Activated CD4-positive, alpha-beta T cell treated with anti-CD3 and anti-CD28 coated beads, Interleukin-2, amount 50 U/mL, for 4 hours (primary cell): ENCODE measurements at regions not wholly inside any gene's neighbourhood (a gene's known extent, or its start where the extent isn't known, plus 50 kb on each side); places are given as distances from the start of the nearest gene placed in this dataset.

Source experiments
- DNase-seq, 2 experiments: peaks; one replicate each; pipeline ENCODE4 v3.0.0-alpha.2; 2020

DNA sequence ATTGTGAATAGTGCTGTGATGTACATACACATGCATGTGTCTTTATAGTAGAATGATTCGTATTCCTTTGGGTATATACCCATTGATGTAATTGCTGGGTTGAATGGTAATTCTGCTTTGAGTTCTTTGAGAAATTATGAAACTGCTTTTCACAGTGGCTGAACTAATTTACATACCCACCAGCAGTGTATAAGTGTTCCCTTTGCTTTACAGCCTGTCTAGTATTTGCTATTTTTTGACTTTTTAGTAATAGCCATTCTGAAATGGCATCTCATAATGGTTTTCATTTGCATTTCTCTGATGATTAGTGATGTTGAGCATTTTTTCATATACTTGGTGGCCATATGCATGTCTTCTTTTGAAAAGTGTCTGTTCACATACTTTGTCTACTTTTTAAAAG, 54.5 kb upstream of the FAM78B start:
- DNase-seq, result no peak

- DNase-seq, result no peak
Observed at GRCh38 chr1:166233750-166234366, 67.1 kb upstream of the FAM78B start.

DNA sequence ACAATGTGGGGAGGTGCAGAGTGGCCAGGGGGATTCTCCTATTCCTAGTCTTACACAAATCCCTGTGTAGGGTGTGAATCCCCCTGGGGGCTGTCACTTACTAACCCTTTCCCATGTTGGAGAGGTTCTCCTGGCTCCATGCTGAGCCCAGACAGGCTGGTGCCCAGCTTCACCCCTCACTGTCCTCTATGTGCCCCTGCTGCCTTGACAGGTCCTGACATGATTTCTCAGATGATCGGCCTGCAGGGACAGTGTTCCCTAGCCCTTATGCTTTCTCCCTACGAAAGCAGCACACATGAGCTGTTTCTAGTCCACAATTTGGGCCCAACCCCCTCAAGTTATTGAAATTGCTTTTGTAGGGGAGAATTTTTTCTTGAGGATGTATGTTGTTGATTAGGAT, 68.9 kb upstream of the FAM78B start:
- no peak for DNase-seq

GRCh38 chr1:166237675-166238074, 70.9 kb upstream of the FAM78B start:
- no peak for DNase-seq

DNA sequence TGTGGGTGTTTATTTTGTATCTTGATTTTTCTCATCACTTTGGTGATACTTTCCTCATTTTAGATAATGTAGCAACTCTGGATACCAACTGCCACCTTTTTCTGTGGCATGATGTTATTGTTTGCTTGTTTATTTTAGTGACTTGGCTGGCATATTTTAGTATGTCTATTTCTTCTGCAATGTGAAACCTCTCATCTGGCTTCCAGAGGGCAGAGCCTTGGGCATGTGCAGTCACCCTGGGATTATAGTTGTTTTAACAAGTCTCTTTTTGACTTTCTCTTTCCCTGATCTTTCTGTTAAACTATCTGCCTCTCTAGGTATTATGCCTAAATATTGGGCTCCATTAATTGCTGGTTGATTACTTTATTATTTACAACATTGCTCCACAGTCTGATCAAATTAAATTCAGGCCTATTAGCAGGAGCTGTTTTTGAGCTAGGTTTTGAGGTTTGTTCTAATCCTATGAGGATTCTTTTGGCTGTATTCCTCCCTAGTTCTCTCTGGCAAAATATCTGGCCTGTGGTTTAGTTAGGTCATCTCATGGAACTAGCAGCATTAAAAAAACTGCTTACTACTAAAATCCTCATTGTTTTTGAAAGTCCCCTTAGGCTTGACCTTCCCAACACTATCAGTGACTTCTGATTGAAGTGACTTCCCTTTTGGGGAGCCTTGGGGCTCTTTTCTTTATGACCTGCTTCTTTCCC, 86.4 kb upstream of the FAM78B start:
- no peak for DNase-seq

GRCh38 chr1:166258017-166258416, 91.2 kb upstream of the FAM78B start:
- no peak for DNase-seq

- no peak for DNase-seq
Observed at GRCh38 chr1:166261511-166261910, 94.7 kb upstream of the FAM78B start.

DNA sequence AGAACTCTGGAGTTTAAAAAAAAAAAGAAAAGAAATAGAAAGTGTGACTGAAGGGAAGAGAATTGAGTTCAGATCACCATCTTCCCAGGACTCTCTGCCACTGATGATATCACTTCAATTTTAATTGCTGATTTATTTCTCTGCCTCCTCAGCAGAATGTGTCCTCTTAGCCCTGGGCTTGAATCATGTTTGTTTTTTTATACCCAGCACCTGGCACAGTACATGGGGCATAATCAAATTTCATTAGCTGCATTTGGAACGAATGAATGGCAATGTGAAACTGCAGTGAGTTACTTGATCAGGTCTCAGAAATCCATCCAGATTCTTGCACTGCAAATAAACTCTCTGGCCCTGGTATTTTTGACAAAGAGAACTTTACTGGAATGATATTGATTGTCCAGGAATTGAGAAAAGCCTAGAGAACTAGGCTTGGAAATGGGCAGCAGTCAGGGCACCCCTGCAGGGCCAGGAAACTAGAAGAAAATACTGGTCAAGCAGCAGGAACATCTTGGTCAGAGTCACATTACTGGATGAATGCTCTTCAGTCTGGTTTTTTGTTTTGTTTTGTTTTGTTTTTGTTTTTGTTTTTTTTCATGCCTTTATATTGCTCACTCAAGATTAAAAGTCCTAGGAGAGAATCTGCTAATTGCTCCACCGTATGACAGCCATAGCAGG, 103.8 kb upstream of the FAM78B start:
- no peak for DNase-seq

- no peak for DNase-seq
Observed at GRCh38 chr1:166271151-166271538, 104.3 kb upstream of the FAM78B start.

GRCh38 chr1:166272155-166272554, 105.4 kb upstream of the FAM78B start:
- DNase-seq, result no peak

DNA sequence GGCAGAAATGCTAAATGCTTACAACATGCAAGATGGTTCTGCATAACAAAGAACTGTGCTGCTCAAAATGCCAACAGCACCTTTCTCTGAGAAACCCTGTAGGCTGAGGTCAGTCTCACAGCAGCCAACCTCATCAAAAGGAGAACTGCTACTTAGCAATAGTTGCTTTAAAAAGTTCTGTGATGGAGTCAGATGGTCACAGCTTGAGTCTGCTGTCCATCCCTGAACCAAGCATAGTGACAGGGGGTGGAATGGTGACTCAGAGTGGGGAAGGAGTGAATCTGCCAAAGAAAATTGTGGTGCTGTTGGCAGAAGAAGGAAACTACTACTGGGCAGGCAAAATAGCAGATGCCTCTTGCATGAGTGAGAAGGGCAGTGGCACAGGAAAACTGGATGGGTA, 106.0 kb upstream of the FAM78B start:
- no peak for DNase-seq

- DNase-seq, result no peak
Observed at GRCh38 chr1:166273618-166274017, 106.8 kb upstream of the FAM78B start.

- no peak for DNase-seq
Observed at GRCh38 chr1:166282391-166283137, 115.8 kb upstream of the FAM78B start.

- DNase-seq, result no peak
Observed at GRCh38 chr1:166283190-166283589, 116.4 kb upstream of the FAM78B start.

- DNase-seq, result no peak
Observed at GRCh38 chr1:166283600-166283999, 116.8 kb upstream of the FAM78B start.

DNA sequence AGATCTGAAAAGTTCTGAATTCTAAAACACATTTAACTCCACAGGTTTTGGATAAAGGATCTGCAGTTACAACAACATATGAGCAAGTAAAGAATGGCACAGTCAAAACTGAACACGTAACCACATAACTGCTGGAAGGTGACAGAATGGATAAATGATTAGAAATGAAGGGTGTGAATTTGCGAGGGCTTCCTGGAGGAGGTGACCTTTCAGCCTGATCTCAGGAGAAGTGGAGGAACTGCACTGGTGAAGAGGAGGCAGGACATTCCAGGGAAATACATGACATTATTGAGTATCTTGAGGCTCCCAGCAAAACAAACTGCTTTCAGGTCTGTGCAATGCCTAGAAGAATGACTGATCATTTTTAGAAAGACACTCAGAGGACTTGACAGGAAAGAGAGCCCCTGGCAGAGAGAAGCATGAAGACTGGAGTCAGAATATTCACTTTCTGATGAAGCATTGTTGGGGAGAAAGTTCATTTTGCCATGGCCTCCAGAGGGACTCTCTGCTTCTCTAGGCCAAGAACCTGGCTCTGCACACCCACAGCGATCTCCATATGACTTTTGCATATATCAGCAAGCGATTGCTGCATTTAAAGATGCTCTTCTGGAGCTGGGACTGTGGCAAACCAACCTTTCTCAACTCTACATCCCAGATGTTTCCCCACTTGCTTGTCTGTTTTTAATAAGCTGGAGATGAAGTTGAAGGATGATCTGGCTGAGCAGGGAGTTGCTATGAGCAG, 122.7 kb upstream of the FAM78B start:
- no peak for DNase-seq

- DNase-seq, result no peak
Observed at GRCh38 chr1:166295656-166296055, 128.9 kb upstream of the FAM78B start.

DNA sequence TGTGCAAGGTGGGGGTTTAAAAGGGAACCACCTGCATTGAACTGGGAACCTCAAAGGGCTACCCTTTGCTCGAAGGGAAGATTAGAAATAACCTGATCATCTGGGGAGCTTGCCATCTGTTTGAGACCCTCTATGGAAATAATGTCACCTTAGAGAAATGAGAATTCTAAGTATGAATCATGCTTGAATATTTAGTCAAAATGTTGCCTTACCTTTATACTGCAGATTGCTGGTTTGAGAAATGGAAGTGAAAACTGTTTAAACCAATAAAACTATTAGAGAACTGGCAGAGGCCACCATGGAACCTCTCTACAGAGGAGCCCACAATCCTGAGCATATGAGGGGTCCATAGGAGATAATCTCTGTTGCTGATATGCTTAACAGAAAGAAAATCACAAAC, 131.2 kb upstream of the FAM78B start:
- DNase-seq, result no peak

DNA sequence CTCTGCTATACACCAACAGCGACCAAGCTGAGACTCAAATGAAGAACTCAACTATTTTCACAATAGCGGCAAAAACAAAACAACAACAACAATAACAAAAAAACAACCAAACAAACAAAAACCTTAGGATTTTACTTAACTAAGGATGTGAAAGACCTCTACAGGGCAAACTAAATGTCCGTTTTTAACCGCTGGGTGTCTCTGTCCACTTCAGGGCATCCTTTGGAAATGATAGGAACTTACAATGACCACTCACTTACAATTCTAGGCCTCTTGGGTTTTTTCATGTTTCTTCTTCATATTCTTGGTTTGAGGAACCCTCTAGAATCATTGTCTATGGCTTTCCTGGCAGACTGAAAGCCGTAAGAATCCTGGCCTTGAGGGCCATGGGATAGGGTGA, 134.0 kb upstream of the FAM78B start:
- DNase-seq, result no peak

DNA sequence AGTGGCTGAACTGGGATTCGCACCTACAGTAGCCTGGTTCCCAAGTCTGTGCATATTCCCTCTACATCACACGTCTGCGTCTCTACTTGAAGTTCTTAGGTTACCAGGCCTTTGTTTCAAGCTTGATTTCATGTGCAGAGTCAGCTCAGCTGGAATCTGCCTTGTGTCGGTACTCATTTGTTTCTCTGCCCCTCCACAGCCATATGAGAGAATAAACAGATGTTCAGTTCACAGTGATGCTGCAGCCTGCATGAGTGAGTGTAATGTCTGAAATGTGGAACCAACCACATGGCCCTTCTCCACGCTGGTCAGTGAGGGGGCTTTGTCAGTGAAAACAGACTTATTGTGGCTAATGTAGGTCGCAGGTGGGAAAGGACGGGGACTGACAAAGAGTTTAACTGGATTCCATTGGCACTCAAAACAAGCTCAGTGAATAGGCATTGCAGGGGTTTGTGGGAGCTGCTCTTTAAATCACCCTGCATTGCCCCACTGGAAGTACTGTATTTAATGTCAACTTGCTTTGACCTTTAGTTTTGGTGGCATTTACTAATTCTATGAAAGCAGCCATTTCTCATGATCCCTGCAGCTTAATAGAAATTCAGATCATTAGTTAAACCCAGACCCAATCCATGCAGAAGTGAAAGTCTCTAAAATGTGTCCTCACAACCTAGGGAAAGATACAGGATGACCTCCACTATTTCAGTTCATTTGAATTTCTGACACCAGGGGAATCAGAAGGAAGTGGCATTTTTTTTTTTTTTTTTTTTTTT, 136.4 kb upstream of the FAM78B start:
- DNase-seq, result no peak

GRCh38 chr1:166304131-166304530, 137.3 kb upstream of the FAM78B start:
- no peak for DNase-seq

DNA sequence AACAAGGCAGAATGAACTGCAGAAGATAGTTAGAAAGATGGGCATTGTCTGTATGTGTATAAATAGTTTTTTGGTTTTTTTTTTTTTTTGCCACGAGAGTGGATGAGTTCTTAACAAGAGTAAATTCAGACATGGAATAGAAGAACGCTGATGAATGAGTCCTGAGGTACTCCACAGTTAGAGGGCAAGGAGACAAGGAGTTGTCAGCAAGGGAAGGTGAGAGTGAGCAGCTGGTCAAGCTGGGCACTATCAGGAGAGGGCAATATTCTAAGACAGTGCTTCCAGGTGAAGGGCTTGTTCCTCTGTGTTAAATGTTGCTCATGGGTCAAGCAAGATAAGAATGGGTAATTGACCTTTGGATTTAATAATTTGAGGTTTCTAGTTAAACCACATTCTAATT, 138.6 kb upstream of the FAM78B start:
- DNase-seq, result no peak
